GM12892 (cell line): ENCODE measurements at regions not wholly inside any gene's neighbourhood (a gene's known extent, or its start where the extent isn't known, plus 50 kb on each side); places are given as distances from the start of the nearest gene placed in this dataset.

ENCODE experiments used
- POLR2A ChIP-seq: IDR thresholded peaks from 2 replicates; pipeline ENCODE4 v1.6.1; 2011; ENCODE audit warnings: low read depth, low read length, control low read depth
- POLR2AphosphoS5 ChIP-seq: IDR thresholded peaks from 2 replicates; pipeline ENCODE4 v1.6.1; 2011; ENCODE audit warnings: low read depth, low read length, control low read depth
- TAF1 ChIP-seq: IDR thresholded peaks from 2 replicates; pipeline ENCODE4 v1.6.1; 2011; ENCODE audit warnings: low read depth, mild to moderate bottlenecking, control low read depth, low read length, borderline replicate concordance

- TF ChIP-seq POLR2A (no peak), POLR2AphosphoS5 (no peak), TAF1 (no peak)
These were observed 73.2 kb upstream of the PIP5K1B start for GRCh38 chr9:68631811-68632210.
